ENCODE measurements at regions not wholly inside any gene's neighbourhood (a gene's known extent, or its start where the extent isn't known, plus 50 kb on each side); places are given as distances from the start of the nearest gene placed in this dataset.

GRCh38 chr13:22696433-22696832 lies 484.3 kb upstream of the SGCG start:
- DNase-seq (ENCODE audit: extremely low read depth, low read depth, low spot score), result no peak

GRCh38 chr13:22698467-22698866 lies 482.3 kb upstream of the SGCG start:
- no peak for DNase-seq (ENCODE audit: extremely low read depth, low read depth, low spot score)

- no peak for DNase-seq (ENCODE audit: extremely low read depth, low read depth, low spot score)
Observed at GRCh38 chr13:22700246-22700887, 480.4 kb upstream of the SGCG start.

GRCh38 chr13:22703601-22704209 lies 477.1 kb upstream of the SGCG start:
- no peak for DNase-seq (ENCODE audit: extremely low read depth, low read depth, low spot score)

GRCh38 chr13:22707946-22708345 lies 472.8 kb upstream of the SGCG start:
- no peak for DNase-seq (ENCODE audit: extremely low read depth, low read depth, low spot score)

GRCh38 chr13:22717036-22717435 lies 463.7 kb upstream of the SGCG start:
- no peak for DNase-seq (ENCODE audit: extremely low read depth, low read depth, low spot score)

GRCh38 chr13:22726726-22727125 lies 454.1 kb upstream of the SGCG start:
- no peak for DNase-seq (ENCODE audit: extremely low read depth, low read depth, low spot score)

GRCh38 chr13:22735011-22735995 lies 445.5 kb upstream of the SGCG start:
- no peak for DNase-seq (ENCODE audit: extremely low read depth, low read depth, low spot score)

- DNase-seq (ENCODE audit: extremely low read depth, low read depth, low spot score), result no peak
Observed at GRCh38 chr13:22736084-22736767, 444.6 kb upstream of the SGCG start.

GRCh38 chr13:22736768-22737092 lies 444.0 kb upstream of the SGCG start:
- DNase-seq (ENCODE audit: extremely low read depth, low read depth, low spot score), result no peak

- DNase-seq (ENCODE audit: extremely low read depth, low read depth, low spot score), result no peak
Observed at GRCh38 chr13:22738357-22738756, 442.4 kb upstream of the SGCG start.

- DNase-seq (ENCODE audit: extremely low read depth, low read depth, low spot score), result no peak
Observed at GRCh38 chr13:22740264-22740663, 440.5 kb upstream of the SGCG start.

- no peak for DNase-seq (ENCODE audit: extremely low read depth, low read depth, low spot score)
Observed at GRCh38 chr13:22744688-22745452, 435.9 kb upstream of the SGCG start.

GRCh38 chr13:22748866-22749577 lies 431.8 kb upstream of the SGCG start:
- DNase-seq (ENCODE audit: extremely low read depth, low read depth, low spot score), result peak; percentile 23

- no peak for DNase-seq (ENCODE audit: extremely low read depth, low read depth, low spot score)
Observed at GRCh38 chr13:22749626-22750025, 431.2 kb upstream of the SGCG start.

- DNase-seq (ENCODE audit: extremely low read depth, low read depth, low spot score), result no peak
Observed at GRCh38 chr13:22757530-22758120, 423.2 kb upstream of the SGCG start.

GRCh38 chr13:22758245-22758644 lies 422.5 kb upstream of the SGCG start:
- no peak for DNase-seq (ENCODE audit: extremely low read depth, low read depth, low spot score)

GRCh38 chr13:22761709-22762108 lies 419.1 kb upstream of the SGCG start:
- no peak for DNase-seq (ENCODE audit: extremely low read depth, low read depth, low spot score)

GRCh38 chr13:22765547-22765946 lies 415.2 kb upstream of the SGCG start:
- DNase-seq (ENCODE audit: extremely low read depth, low read depth, low spot score), result no peak

All from glomerular endothelial cell (primary cell).